Uterus (tissue), 3 donors: ENCODE measurements at regions not wholly inside any gene's neighbourhood (a gene's known extent, or its start where the extent isn't known, plus 50 kb on each side); places are given as distances from the start of the nearest gene placed in this dataset.
A peak's percentile ranks its signal among the peaks of the same experiment; 100 is the strongest.

Experiments
- DNase-seq, 2 donors: peaks; one replicate each; pipeline ENCODE4 v3.0.0-alpha.2; 2019 to 2020
- H3K27ac ChIP-seq, 2 donors: fragments of 200-600 bp; sonication (generic); 1 replicate in 1 of 2; 2 replicates in 1 of 2; pipeline ENCODE4 v1.5.1; 2016 to 2018
- H3K27me3 ChIP-seq, 2 donors: fragments of 200-600 bp; sonication (generic); one replicate each; pipeline ENCODE4 v1.5.1; 2018 to 2019; ENCODE audit warnings: control low read depth in 1 of 2
- H3K36me3 ChIP-seq, 2 donors: fragments of 200-600 bp; sonication (generic); one replicate each; pipeline ENCODE4 v1.5.1; 2019; ENCODE audit warnings: control low read depth in 1 of 2
- H3K4me1 ChIP-seq, 2 donors: fragments of 200-600 bp; sonication (generic); one replicate each; pipeline ENCODE4 v1.5.1; 2018 to 2019; ENCODE audit warnings: control low read depth in 1 of 2
- H3K4me3 ChIP-seq, 2 donors: fragments of 200-600 bp; sonication (generic); 1 replicate in 1 of 2; 2 replicates in 1 of 2; pipeline ENCODE4 v1.5.1; 2018 to 2019; ENCODE audit warnings: mild to moderate bottlenecking in 1 of 2
- H3K9me3 ChIP-seq, 2 donors: fragments of 200-600 bp; sonication (generic); one replicate each; pipeline ENCODE4 v1.5.1; 2019; ENCODE audit warnings: control low read depth in 1 of 2
- CTCF ChIP-seq, 4 experiments: fragments of 200-600 bp in 2 of 4; fragments of 450-650 bp in 2 of 4; sonication (generic) in 2 of 4; IDR thresholded peaks; one replicate each; pipeline ENCODE4 v1.5.1; 2016 to 2019; ENCODE audit warnings: antibody characterized with exemption in 4 of 4, mild to moderate bottlenecking in 2 of 4, moderate library complexity in 1 of 4
- POLR2A ChIP-seq, 2 donors: fragments of 450-650 bp; IDR thresholded peaks; one replicate each; pipeline ENCODE4 v1.6.1; 2016; ENCODE audit warnings: antibody characterized with exemption in 2 of 2, mild to moderate bottlenecking in 1 of 2, moderate library complexity in 1 of 2
- intact Hi-C: fragments of 100-400 bp; cut with DNase I; formaldehyde crosslinking; loops from one replicate; pipeline ENCODE4 v1.15.1; 2023; ENCODE audit warnings: low total_unique reads
- donor health status: DM: yes; HTN: yes; CAD: no.

GRCh38 chr20:39829256-39829655 is 859.8 kb downstream of the MAFB start:
- Histone ChIP-seq H3K27ac (no peak overlapping the region), H3K4me3 (no peak overlapping the region), H3K36me3 (no peaks in the 10 kb centered on the region), H3K9me3 (no peaks in the 10 kb centered on the region), H3K27me3 (no peaks in the 10 kb centered on the region), H3K4me1 (no peaks in the 10 kb centered on the region)
- no peak for TF ChIP-seq POLR2A (IDR thresholded peaks at IDR 0.05)
- no peak for DNase-seq
- intact Hi-C loops = no loop called here

- Histone ChIP-seq H3K4me3 (no peak overlapping the region), H3K9me3 (no peaks in the 10 kb centered on the region), H3K27ac (no peak overlapping the region), H3K36me3 (no peaks in the 10 kb centered on the region), H3K4me1 (no peaks in the 10 kb centered on the region), H3K27me3 (no peaks in the 10 kb centered on the region)
- DNase-seq = no peak
- intact Hi-C loops = no loop called here
- TF ChIP-seq POLR2A (IDR thresholded peaks at IDR 0.05) (no peak), CTCF (IDR thresholded peaks at IDR 0.05) (no peak)
Observed at GRCh38 chr20:39825950-39826349, 863.1 kb downstream of the MAFB start.

- TF ChIP-seq CTCF (IDR thresholded peaks at IDR 0.05) (no peak), POLR2A (IDR thresholded peaks at IDR 0.05) (no peak)
- Histone ChIP-seq H3K27ac (no peak overlapping the region), H3K4me3 (no peak overlapping the region), H3K36me3 (no peaks in the 10 kb centered on the region), H3K9me3 (no peaks in the 10 kb centered on the region), H3K27me3 (no peaks in the 10 kb centered on the region), H3K4me1 (no peaks in the 10 kb centered on the region)
- no peak for DNase-seq
- intact Hi-C loops = no loop called here
Observed at GRCh38 chr20:39825524-39825923, 863.4 kb downstream of the DHX35 start.

- no peaks in the 10 kb centered on the region for H3K27me3 ChIP-seq
- H3K27ac ChIP-seq = peak overlapping the region in 1 of 2 donors; percentile 30
- intact Hi-C loops = no loop called here
- H3K4me1 ChIP-seq = no peaks in the 10 kb centered on the region
- H3K36me3 ChIP-seq = no peaks in the 10 kb centered on the region
- DNase-seq = no peak
- H3K9me3 ChIP-seq = no peaks in the 10 kb centered on the region
- no peak overlapping the region for H3K4me3 ChIP-seq
- TF ChIP-seq CTCF (IDR thresholded peaks at IDR 0.05) (no peak), POLR2A (IDR thresholded peaks at IDR 0.05) (no peak)
Observed at GRCh38 chr20:39823224-39823623, 861.1 kb downstream of the DHX35 start.

GRCh38 chr20:39822667-39823066 is 860.5 kb downstream of the DHX35 start:
- intact Hi-C loops = no loop called here
- Histone ChIP-seq H3K9me3 (no peaks in the 10 kb centered on the region), H3K4me1 (no peaks in the 10 kb centered on the region), H3K27me3 (no peaks in the 10 kb centered on the region), H3K4me3 (no peak overlapping the region), H3K36me3 (no peaks in the 10 kb centered on the region), H3K27ac (peak overlapping the region in 1 of 2 donors; percentile 30)
- no peak for DNase-seq
- TF ChIP-seq CTCF (IDR thresholded peaks at IDR 0.05) = no peak
- no peak for TF ChIP-seq POLR2A (IDR thresholded peaks at IDR 0.05)

GRCh38 chr20:39813190-39813829 is 851.2 kb downstream of the DHX35 start:
- TF ChIP-seq CTCF (IDR thresholded peaks at IDR 0.05) (no peak), POLR2A (IDR thresholded peaks at IDR 0.05) (no peak)
- Histone ChIP-seq H3K27me3 (no peaks in the 10 kb centered on the region), H3K36me3 (no peaks in the 10 kb centered on the region), H3K9me3 (no peaks in the 10 kb centered on the region), H3K27ac (no peak overlapping the region), H3K4me3 (no peak overlapping the region), H3K4me1 (no peaks in the 10 kb centered on the region)
- intact Hi-C loops = no loop called here
- DNase-seq = no peak
